ENCODE measurements at regions not wholly inside any gene's neighbourhood (a gene's known extent, or its start where the extent isn't known, plus 50 kb on each side); places are given as distances from the start of the nearest gene placed in this dataset.

DNA sequence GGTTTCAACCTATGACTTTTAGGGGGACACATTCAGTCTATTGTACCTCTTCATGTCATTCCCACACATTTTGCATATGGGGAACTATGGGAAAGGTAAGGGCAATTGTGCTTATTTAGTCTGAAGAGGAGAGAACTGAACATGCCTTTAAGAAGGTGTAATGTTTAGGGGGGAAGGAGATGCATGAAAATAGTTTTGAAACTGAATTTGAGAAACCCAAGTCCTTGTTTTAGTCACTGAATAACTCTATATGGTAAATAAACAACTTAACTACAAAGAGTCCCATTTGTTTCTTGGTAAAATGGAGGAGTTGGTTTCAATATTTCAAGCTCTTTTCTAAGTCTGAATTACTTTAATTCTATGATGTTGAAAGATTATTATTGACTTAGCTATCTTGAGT is 166.1 kb downstream of the DNAJB9 start:
- FAIRE-seq (no peak), ATAC-seq (no peak), DNase-seq (no peak)
- intact Hi-C loops (cut with DNase I) = no loop called here
- Histone ChIP-seq H3K4me1 (no peaks in the 10 kb centered on the region), H3K4me3 (no peak overlapping the region), H3K27ac (no peak overlapping the region), H3K27me3 (no peaks in the 10 kb centered on the region), H3K36me3 (no peaks in the 10 kb centered on the region), H3K9me3 (no peaks in the 10 kb centered on the region)
- TF ChIP-seq, protein P1, sequence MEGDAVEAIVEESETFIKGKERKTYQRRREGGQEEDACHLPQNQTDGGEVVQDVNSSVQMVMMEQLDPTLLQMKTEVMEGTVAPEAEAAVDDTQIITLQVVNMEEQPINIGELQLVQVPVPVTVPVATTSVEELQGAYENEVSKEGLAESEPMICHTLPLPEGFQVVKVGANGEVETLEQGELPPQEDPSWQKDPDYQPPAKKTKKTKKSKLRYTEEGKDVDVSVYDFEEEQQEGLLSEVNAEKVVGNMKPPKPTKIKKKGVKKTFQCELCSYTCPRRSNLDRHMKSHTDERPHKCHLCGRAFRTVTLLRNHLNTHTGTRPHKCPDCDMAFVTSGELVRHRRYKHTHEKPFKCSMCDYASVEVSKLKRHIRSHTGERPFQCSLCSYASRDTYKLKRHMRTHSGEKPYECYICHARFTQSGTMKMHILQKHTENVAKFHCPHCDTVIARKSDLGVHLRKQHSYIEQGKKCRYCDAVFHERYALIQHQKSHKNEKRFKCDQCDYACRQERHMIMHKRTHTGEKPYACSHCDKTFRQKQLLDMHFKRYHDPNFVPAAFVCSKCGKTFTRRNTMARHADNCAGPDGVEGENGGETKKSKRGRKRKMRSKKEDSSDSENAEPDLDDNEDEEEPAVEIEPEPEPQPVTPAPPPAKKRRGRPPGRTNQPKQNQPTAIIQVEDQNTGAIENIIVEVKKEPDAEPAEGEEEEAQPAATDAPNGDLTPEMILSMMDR (IDR thresholded peaks at IDR 0.05) = no peak

DNA sequence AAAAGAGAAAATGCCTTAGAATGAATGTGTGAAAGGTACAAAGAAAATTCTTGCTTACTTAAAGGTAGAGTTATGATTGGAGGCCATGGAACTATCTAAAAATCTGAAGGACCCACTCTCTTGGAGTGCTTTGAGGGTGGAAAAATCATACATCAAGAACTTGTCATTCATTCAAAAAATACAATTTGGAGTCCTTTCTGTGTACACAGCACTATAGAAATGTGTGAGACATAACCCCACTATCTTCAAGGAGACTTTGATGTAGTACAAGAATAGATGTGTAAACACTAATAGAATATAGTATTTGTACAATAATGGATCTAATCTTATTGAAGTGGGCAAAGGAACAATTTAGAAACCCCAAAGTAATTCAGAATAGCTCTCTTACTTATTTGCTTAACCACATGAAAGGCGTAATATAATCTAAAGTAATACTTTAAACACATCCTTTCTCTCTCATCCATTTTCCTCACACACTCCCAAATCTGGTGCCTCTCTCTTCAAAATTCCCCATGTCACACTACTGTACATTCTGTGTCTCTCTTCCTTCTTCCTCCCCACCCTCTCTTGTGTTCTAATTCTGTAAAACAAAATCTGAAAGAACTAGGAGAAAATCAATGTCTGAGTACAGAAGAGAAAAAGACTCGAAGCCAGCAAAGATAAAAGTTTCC is 166.7 kb downstream of the DNAJB9 start:
- TF ChIP-seq, protein P1 (IDR thresholded peaks at IDR 0.05) = no peak
- no peak for ATAC-seq
- Histone ChIP-seq H3K27ac (no peak overlapping the region), H3K9me3 (no peaks in the 10 kb centered on the region), H3K27me3 (no peaks in the 10 kb centered on the region), H3K4me1 (no peaks in the 10 kb centered on the region), H3K4me3 (no peak overlapping the region), H3K36me3 (no peaks in the 10 kb centered on the region)
- 66 to 80% methylated on average over 2 of the region's 2 CpGs for WGBS, 2 donors
- no peak for FAIRE-seq
- intact Hi-C loops (cut with DNase I) = no loop called here
- no peak for DNase-seq

DNA sequence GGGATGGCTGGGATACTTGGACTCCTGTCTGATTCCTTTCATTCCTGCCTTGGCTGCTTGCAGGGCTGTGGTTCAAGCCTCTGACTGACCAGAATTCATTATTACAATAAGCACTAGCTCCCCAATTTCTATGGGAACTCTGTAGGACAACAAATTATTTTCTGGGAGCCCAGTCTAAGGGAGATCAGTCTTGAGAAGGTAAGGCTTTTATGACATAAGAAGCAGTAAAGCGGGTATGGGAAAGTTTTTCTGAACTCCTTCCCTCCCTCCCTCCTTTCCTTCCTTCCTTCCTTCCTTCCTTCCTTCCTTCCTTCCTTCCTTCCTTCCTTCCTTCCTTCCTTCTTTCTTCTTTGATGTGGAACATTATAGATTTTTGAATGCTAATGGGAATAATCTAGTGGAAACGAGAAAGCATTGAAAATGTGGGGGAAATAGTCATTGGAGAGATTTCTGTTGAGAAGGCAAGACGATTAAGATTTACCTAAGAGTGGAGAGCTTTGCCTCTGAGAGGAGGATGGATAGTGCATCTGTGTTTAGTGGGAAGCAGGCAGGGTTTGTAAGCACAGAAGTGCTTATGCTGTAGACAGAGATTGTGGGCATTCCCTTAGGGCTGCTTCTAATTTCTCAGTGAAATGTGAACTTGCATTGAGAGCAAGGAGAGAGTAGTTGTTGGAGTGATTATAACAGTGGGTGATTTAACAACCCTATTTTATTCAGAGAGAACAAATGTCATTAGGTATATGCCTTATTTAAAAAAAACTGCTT is 201.5 kb downstream of the DNAJB9 start:
- Histone ChIP-seq H3K4me3 (no peak overlapping the region), H3K27me3 (no peaks in the 10 kb centered on the region), H3K9me3 (no peaks in the 10 kb centered on the region), H3K36me3 (no peaks in the 10 kb centered on the region), H3K4me1 (no peaks in the 10 kb centered on the region), H3K27ac (no peak overlapping the region)
- 64 to 77% methylated on average over 3 of the region's 3 CpGs for WGBS, 2 donors
- FAIRE-seq (no peak), ATAC-seq (no peak), DNase-seq (no peak)
- intact Hi-C loops (cut with DNase I) = no loop called here
- TF ChIP-seq, protein P1 (IDR thresholded peaks at IDR 0.05) = no peak

DNA sequence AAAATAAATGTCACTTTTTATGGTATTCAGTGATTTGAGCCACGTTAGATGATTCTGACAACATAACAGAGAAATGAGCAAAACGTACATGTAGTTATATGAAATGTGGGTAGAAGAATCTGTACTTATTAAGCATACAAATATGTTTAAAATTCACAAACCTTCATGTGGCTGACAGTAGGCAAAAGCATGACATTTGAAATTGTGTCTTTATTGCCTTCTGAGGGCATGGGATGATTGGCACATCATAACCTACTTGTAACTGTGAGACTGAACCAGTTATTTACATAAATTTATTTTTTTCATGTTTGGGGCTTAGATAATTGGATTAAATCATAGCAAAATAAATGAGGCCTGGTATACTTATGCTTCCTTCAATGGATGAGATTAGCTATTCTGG is 202.2 kb downstream of the DNAJB9 start:
- H3K27me3 ChIP-seq = no peaks in the 10 kb centered on the region
- no peaks in the 10 kb centered on the region for H3K36me3 ChIP-seq
- no peaks in the 10 kb centered on the region for H3K9me3 ChIP-seq
- intact Hi-C loops (cut with DNase I) = no loop called here
- no peak overlapping the region for H3K4me3 ChIP-seq
- DNase-seq (no peak), ATAC-seq (no peak), FAIRE-seq (no peak)
- no peak overlapping the region for H3K27ac ChIP-seq
- TF ChIP-seq, protein P1 (IDR thresholded peaks at IDR 0.05) = no peak
- no peaks in the 10 kb centered on the region for H3K4me1 ChIP-seq
- WGBS, 2 donors = 53 to 71% methylated on average over 2 of the region's 2 CpGs

DNA sequence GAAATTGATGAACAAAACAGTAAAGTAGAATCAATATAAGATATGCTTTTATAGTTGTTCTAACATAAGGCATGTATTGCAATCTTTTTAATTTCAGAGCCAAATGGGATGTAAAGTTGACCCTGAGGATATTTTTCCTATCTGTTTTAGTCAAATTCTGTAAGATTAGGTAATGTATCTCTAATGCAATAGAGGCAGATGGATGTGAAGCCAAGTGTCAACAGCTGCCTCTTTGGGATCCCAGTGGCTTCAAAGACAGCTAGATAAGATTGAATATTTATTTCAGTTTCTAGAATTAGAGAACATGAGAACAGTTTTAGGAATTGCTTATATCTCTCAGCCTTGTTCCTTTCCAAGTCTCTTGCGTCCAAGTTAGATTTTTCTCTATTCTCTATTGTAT is 208.3 kb downstream of the DNAJB9 start:
- Histone ChIP-seq H3K27ac (no peak overlapping the region), H3K9me3 (no peaks in the 10 kb centered on the region), H3K36me3 (no peaks in the 10 kb centered on the region), H3K4me1 (no peaks in the 10 kb centered on the region), H3K27me3 (no peaks in the 10 kb centered on the region), H3K4me3 (no peak overlapping the region)
- FAIRE-seq (no peak), ATAC-seq (no peak), DNase-seq (no peak)
- intact Hi-C loops (cut with DNase I) = no loop called here
- 66 to 83% methylated on average over 1 of the region's 1 CpG for WGBS, 2 donors
- TF ChIP-seq, protein P1 (IDR thresholded peaks at IDR 0.05) = no peak

Measured in pancreas (tissue), 10 donors.